Epidermal melanocyte (primary cell): ENCODE measurements at regions not wholly inside any gene's neighbourhood (a gene's known extent, or its start where the extent isn't known, plus 50 kb on each side); places are given as distances from the start of the nearest gene placed in this dataset.
"Not testable (repeated sequence)": the region's sequence is repeated elsewhere in the genome, so short reads cannot be mapped to it uniquely, and the experiment has no call there.

ENCODE experiments used
- DNase-seq: peaks from one replicate; pipeline ENCODE4 v3.0.0; 2011; ENCODE audit warnings: low spot score; ENCODE audit not compliant: insufficient read length

DNA sequence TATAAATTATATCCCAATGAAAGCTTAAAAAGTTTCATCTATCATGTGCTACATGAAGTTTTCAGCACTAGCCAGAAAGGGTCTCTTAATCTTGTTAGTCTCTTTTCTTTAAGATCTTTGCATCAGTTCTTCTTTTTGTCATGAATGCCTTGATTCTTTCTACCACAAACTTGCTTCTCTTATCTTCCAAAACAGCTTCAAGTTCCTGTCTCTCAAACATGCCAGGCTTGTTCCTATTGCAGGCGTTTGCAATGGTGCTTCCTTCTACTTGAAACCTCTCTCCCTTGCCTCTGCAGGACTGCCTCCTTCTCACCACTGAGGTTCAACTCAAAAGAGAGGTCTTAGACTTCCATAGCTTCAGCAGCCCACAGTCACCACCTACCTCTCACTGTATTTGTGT, 104.3 kb upstream of the FRMD4B start:
- no peak for DNase-seq

DNA sequence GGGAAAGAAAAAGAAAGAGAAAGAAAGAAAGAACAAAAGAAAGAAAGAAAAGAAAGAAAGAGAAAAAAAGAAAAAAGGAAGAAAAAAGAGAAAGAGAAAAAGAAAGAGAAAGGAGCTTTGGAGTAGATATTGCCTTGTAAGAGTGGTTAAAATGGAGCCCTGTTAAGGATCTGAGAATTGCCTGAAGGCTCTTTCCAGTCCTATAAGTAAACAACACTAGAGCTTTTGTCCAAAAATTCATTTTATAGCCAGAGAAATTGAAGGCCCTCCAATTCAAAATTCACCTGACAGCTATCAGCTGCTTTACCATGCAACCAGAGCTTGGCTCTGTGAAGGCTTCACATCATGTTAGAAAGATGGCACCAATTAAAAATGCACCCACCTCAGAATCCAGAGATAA, 102.1 kb upstream of the FRMD4B start:
- peak; percentile 44 for DNase-seq

- DNase-seq, result no peak
Observed at GRCh38 chr3:69485489-69485888, 99.6 kb upstream of the FRMD4B start.

- no peak for DNase-seq
Observed at GRCh38 chr3:69484507-69485393, 98.9 kb upstream of the FRMD4B start.

GRCh38 chr3:69483449-69483848, 97.6 kb upstream of the FRMD4B start:
- no peak for DNase-seq

DNA sequence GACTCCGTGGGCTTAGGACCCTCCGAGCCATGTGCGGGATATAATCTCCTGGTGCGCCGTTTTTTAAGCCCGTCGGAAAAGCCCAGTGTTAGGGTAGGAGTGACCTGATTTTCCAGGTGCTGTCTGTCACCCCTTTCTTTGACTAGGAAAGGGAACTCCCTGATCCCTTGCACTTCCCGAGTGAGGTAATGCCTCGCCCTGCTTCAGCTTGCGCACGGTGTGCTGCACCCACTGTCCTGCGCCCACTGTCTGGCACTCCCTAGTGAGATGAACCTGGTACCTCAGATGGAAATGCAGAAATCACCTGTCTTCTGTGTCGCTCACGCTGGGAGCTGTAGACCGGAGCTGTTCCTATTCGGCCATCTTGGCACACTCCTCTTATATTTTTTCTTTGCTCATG, 95.1 kb upstream of the FRMD4B start:
- DNase-seq, result not testable (repeated sequence)

DNA sequence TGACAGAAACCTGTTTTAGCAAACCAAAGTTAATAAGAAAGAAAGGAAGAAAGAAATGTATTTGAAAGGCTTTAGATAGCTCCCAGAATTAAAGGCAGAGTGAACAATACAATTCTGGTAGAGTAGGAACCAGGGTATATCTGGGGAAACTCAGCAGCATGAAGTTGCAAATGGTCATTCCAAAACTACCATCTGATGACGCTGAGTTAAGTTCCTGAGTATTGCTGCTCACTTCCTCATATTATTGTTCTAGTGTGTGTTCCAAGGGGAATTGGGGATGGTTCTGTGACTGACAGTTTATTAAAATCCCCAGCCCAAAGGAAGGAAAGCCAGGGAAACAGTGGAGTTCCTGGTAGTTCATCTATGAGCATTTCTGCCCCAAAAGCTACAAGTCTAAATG, 88.3 kb upstream of the FRMD4B start:
- DNase-seq, result no peak

- DNase-seq, result no peak
Observed at GRCh38 chr3:69472093-69472492, 86.2 kb upstream of the FRMD4B start.

DNA sequence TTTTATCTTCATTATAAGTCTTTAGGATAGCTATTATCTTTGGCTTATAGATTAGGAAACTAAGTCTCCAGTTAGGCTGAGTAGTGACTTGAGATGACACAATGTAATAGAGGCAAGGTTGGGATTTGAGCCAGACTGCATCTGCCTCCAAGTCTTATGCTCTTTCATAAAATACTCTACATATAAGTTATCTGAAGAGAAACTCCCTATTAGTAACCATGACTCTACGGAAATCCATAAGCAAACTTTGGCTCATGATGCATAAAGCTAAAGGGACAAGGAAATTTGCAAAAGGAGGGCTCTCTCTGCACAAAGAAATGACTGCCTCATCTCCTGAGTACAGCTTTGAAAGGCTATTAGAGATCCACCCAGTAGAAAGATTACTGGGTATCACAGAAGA, 77.6 kb upstream of the FRMD4B start:
- DNase-seq, result no peak

DNA sequence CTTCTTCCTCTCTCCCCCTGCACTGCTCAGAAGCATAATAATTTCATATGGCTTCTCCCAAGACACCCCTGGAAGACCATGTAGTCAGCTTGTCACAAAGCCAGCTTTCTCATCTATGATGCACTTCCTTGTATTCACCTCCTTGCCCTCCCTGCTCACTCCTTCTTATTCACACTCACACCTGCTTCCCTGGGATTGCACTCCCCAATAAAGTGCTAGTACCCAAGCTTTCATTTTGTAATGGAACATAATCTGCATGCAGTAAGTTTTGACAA, 76.9 kb upstream of the FRMD4B start:
- no peak for DNase-seq

GRCh38 chr3:69462022-69462825, 76.3 kb upstream of the FRMD4B start:
- no peak for DNase-seq

DNA sequence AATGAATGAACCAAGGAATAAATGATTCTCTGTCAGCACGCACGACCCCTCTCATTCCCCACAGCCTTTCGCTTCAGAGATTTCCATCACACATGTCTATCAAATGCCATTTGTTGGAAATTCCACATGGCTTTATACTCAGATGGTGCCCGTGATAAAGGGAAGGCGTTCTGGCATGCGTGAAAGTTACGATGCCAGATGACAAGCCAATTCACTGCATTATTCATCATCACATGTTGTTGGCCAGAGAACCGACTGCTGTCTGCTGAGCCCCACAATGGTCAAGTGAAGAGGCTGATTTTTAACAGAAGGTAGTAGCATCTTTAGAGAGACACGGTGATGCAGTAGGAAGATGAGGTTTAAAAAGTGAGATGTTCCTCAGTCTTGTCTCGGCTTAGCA, 74.1 kb upstream of the FRMD4B start:
- no peak for DNase-seq

- no peak for DNase-seq
Observed at GRCh38 chr3:69458803-69459365, 73.0 kb upstream of the FRMD4B start.

DNA sequence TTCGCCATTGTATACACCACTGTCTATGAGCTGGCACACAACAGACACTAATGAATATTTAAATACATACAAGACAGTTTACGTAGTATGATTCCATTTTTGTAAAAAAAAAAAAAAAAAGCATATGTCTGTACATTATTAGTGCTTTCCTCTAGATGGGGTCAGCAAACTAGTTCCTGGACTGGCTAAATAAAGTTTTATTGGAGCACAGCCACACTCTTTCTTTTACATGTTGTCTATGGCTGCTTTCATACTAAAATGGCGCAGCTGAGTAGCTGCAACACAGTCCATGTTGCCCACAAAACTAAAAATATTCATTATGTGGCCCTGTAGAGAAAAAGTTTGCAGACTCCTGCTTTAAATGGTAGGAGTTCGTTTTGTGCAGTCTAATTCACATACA, 70.7 kb upstream of the FRMD4B start:
- no peak for DNase-seq

DNA sequence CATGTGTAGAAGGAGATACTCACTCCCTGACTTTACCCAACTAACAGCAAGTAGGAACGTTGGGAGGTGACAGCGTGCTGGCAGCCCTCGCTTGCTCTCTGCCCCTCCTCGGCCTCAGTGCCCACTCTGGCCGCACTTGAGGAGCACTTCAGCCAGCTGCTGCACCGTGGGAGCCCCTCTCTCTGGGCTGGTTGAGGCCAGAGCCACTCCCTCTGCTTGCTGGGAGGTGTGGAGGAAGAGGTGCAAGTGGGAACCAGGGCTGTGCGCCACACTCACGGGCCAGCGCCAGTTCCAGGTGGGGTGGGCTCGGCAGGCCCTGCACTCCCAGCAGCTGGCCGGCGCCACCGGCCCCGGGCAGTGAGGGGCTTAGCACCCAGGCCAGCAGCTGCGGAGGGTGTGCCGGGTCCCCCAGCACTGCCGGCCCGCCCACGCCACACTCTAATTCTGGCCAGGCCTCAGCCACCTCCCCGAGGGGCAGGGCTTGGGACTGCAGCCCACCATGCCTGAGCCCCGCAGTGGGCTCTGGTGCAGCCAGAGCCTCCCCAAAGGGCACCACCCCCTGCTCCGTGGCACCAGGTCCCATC, 68.4 kb upstream of the FRMD4B start:
- DNase-seq, result no peak

DNA sequence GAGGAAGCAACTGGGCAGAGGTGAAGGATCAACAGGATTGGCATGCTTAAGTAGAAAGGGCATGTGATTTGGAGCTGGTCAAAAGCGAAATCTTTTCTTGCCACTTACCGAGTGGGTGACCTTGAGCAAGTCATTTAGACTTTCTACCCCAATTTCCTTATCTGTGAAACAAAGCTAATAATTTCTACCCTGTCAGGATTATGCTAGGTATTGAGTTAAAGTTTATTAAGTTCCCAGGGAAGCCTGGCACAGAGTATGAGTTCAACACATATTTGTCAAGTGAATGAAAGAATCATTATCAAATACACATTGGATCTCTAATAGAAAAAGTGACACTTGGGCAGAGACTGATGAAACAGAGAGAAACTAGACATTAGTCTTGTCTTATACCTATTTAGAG, 66.4 kb upstream of the FRMD4B start:
- DNase-seq, result no peak

GRCh38 chr3:69451594-69451993, 65.7 kb upstream of the FRMD4B start:
- DNase-seq, result no peak

GRCh38 chr3:69448877-69449276, 63.0 kb upstream of the FRMD4B start:
- no peak for DNase-seq

DNA sequence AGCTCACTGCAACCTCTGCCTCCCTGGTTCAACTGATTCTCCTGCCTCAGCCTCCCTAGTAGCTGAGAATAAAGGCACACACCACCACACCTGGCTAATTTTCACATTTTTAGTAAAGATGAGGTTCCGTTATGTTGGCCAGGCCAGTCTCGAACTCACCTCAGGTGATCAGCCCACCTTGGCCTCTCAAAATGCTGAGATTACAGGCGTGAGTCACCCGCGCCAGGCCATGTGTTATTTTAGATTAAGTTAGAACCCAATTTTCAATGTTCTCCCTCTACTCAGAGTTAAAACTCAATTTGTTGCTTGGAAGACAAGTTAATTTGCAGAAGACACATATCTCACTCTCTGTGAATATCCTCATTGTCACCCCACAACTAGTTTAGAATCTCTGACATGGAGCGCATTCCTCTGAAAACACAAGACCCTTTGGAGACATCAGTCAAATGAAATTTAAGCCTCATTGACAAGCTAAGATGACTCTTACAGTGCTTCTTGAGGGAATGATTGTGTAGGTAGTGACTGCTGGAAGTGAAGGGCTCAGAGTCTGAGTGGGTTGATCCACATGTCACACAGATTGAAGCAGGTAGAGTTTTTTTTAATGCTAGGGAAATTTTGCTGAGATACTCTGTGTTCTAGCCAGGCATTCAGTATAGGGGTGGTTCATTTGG, 60.6 kb upstream of the FRMD4B start:
- no peak for DNase-seq

DNA sequence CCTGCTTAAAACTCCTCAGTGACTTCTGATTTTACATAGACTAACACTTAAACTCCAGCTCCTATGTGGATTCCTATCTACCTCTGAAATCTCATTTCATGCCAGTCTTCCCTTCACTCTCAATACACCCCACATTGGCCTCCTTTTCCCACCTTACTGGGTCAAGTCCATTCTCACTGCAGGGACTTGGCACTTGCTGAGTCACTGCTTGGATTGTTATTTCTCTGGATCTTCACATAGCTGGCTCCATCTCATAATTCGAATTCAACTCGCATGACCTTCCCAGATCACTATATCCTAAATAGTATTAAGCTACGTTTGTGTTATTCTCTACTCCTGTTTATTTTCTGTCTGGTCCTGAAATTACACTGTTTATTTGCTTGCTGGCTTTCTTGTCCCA, 59.6 kb upstream of the FRMD4B start:
- DNase-seq, result no peak

DNA sequence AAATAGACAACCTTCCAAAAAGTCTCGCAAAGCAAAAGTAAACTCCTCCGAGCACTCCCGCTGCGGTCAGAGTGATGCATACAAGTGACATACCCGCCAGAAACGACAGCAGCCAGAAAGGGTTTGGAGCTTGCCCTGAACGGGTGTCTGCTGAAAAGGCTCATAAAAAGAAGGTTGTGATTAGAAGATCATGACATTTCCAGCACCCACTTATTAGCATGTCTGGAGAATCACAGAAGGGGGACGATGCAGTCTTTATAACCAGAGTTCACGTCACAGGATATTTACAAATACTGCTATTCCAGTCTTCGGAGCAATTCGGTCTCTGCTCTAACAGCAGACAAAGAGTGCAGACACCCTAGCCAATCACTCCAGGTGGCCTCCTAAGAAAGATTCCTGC, 59.1 kb upstream of the FRMD4B start:
- DNase-seq, result no peak

- no peak for DNase-seq
Observed at GRCh38 chr3:69443457-69443920, 57.6 kb upstream of the FRMD4B start.
